OCI-LY1 (cell line): ENCODE measurements at regions not wholly inside any gene's neighbourhood (a gene's known extent, or its start where the extent isn't known, plus 50 kb on each side); places are given as distances from the start of the nearest gene placed in this dataset.
A peak's percentile ranks its signal among the peaks of the same experiment; 100 is the strongest.

Experiments used
- H2AFZ ChIP-seq: fragments of 200-600 bp; sonication (generic), shearing (Covaris generic); 2 replicates; pipeline ENCODE4 v1.6.0; 2014; ENCODE audit warnings: antibody characterized with exemption, mild to moderate bottlenecking, low read length
- H3F3A ChIP-seq: fragments of 200-600 bp; sonication (generic), shearing (Covaris generic); 2 replicates; pipeline ENCODE4 v1.6.0; 2014; ENCODE audit warnings: mild to moderate bottlenecking, antibody characterized with exemption, low read length, moderate library complexity; ENCODE audit not compliant: insufficient read depth
- H3K27ac ChIP-seq: fragments of 200-600 bp; sonication (generic); 2 replicates; pipeline ENCODE4 v1.5.1; 2014; ENCODE audit warnings: low read length, mixed run types, mild to moderate bottlenecking, low read depth; ENCODE audit not compliant: poor library complexity, severe bottlenecking
- H3K27me3 ChIP-seq: fragments of 200-600 bp; sonication (generic); 2 replicates; pipeline ENCODE4 v1.6.0; 2014; ENCODE audit warnings: antibody characterized with exemption, mild to moderate bottlenecking, low read length, moderate library complexity; ENCODE audit not compliant: insufficient read depth
- H3K36me3 ChIP-seq: fragments of 200-600 bp; sonication (generic); 2 replicates; pipeline ENCODE4 v1.6.1; 2014; ENCODE audit warnings: mild to moderate bottlenecking, antibody characterized with exemption, low read length, moderate library complexity, mixed read lengths; ENCODE audit not compliant: insufficient read depth
- H3K4me1 ChIP-seq: fragments of 200-600 bp; sonication (generic); 2 replicates; pipeline ENCODE4 v1.5.1; 2014; ENCODE audit warnings: mild to moderate bottlenecking, low read length, moderate library complexity; ENCODE audit not compliant: insufficient read depth, severe bottlenecking
- H3K4me2 ChIP-seq: fragments of 200-600 bp; sonication (generic), shearing (Covaris generic); 2 replicates; pipeline ENCODE4 v1.6.1; 2014; ENCODE audit warnings: low read length
- H3K4me3 ChIP-seq: fragments of 200-600 bp; sonication (generic); 2 replicates; pipeline ENCODE4 v1.5.1; 2014; ENCODE audit warnings: low read length, low read depth, mild to moderate bottlenecking, mixed read lengths; ENCODE audit not compliant: poor library complexity, severe bottlenecking
- H3K79me2 ChIP-seq: fragments of 200-600 bp; shearing (Covaris generic); 2 replicates; pipeline ENCODE4 v1.6.1; 2016; ENCODE audit warnings: mixed run types, low read length, mixed read lengths; ENCODE audit not compliant: insufficient read depth
- H3K9ac ChIP-seq: fragments of 200-600 bp; sonication (generic), shearing (Covaris generic); 2 replicates; pipeline ENCODE4 v1.6.1; 2014; ENCODE audit warnings: mild to moderate bottlenecking, low read length, mixed read lengths
- H3K9me2 ChIP-seq: fragments of 200-600 bp; sonication (generic), shearing (Covaris generic); 2 replicates; pipeline ENCODE4 v1.6.1; 2014; ENCODE audit warnings: low read depth, mild to moderate bottlenecking, low read length, mixed read lengths
- H3K9me3 ChIP-seq: fragments of 200-600 bp; shearing (Covaris generic); 2 replicates; pipeline ENCODE4 v1.6.1; 2014; ENCODE audit warnings: low read length, mixed read lengths
- H4K20me1 ChIP-seq: fragments of 200-600 bp; sonication (generic), shearing (Covaris generic); 2 replicates; pipeline ENCODE4 v1.6.0; 2016; ENCODE audit warnings: mild to moderate bottlenecking, low read length; ENCODE audit not compliant: insufficient read depth
- EZH2 ChIP-seq: fragments of 200-600 bp; sonication (generic), shearing (Covaris generic); IDR thresholded peaks from 2 replicates; pipeline ENCODE4 v1.8.0; 2017; ENCODE audit warnings: borderline replicate concordance, mixed run types, mild to moderate bottlenecking, antibody characterized with exemption, low read length, moderate library complexity, mixed read lengths
- TF ChIP-seq, protein P1 (sequence below): fragments of 200-600 bp; sonication (generic), shearing (Covaris generic); IDR thresholded peaks from 2 replicates; pipeline ENCODE4 v1.5.1; 2017; ENCODE audit warnings: mild to moderate bottlenecking, antibody characterized with exemption, low read length, moderate library complexity, mixed read lengths

DNA sequence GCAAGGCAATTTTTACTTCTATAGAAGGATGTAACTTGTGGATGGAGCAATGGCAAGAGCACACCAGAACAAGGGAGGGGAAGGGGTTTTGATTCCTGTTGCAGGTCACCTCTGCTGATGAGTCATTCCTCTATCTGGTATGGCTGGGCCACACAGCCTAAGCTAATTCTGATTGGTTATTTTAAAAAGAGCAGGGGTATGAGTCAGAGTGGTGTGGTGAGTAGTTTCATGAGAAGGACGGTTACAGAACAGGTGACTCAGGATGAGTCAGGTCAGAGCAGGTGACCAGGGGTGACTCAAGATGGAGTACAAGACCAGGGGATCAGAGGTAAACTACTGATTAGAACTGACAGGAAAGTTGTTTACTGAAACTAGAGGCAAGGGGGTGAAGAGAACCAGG lies 231.9 kb upstream of the USP9Y start:
- Histone ChIP-seq H3K9me3 (no peaks in the 10 kb centered on the region), H3K9ac (no peak overlapping the region), H3K27ac (no peak overlapping the region), H3K27me3 (no peaks in the 10 kb centered on the region), H3K79me2 (no peaks in the 10 kb centered on the region), H3K4me1 (no peaks in the 10 kb centered on the region), H3F3A (no peaks in the 10 kb centered on the region), H2AFZ (no peak overlapping the region), H3K4me3 (no peak overlapping the region), H3K36me3 (no peaks in the 10 kb centered on the region), H3K9me2 (no peaks in the 10 kb centered on the region), H3K4me2 (no peak overlapping the region), H4K20me1 (no peaks in the 10 kb centered on the region)
- TF ChIP-seq, protein P1, sequence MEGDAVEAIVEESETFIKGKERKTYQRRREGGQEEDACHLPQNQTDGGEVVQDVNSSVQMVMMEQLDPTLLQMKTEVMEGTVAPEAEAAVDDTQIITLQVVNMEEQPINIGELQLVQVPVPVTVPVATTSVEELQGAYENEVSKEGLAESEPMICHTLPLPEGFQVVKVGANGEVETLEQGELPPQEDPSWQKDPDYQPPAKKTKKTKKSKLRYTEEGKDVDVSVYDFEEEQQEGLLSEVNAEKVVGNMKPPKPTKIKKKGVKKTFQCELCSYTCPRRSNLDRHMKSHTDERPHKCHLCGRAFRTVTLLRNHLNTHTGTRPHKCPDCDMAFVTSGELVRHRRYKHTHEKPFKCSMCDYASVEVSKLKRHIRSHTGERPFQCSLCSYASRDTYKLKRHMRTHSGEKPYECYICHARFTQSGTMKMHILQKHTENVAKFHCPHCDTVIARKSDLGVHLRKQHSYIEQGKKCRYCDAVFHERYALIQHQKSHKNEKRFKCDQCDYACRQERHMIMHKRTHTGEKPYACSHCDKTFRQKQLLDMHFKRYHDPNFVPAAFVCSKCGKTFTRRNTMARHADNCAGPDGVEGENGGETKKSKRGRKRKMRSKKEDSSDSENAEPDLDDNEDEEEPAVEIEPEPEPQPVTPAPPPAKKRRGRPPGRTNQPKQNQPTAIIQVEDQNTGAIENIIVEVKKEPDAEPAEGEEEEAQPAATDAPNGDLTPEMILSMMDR = no peak
- TF ChIP-seq EZH2 = no peak

DNA sequence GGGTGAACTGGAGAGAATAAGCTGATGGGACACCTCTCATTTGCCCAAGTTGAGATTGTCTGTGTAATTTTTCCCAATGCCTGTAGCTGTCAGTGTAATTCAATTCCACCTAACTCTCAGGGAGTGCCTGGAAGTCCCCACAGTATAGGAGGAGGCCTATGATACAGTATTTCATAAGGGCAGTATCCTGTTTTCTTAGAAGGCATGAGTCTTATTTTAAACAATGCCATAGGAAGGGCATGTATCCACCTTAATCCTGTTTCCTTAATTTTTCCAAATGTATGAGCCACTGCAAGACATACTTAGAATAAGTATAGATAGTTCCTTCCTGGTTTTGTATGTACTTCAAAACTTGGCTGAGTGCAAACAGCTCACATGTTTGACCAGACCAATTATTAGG lies 226.6 kb upstream of the USP9Y start:
- H3K36me3 ChIP-seq = no peaks in the 10 kb centered on the region
- no peak overlapping the region for H2AFZ ChIP-seq
- H4K20me1 ChIP-seq = no peaks in the 10 kb centered on the region
- no peaks in the 10 kb centered on the region for H3K27me3 ChIP-seq
- H3K27ac ChIP-seq = no peak overlapping the region
- TF ChIP-seq, protein P1 = no peak
- no peak for TF ChIP-seq EZH2
- no peaks in the 10 kb centered on the region for H3K4me1 ChIP-seq
- no peak overlapping the region for H3K4me2 ChIP-seq
- no peak overlapping the region for H3K9ac ChIP-seq
- H3K79me2 ChIP-seq = no peaks in the 10 kb centered on the region
- H3K4me3 ChIP-seq = no peak overlapping the region
- H3F3A ChIP-seq = no peaks in the 10 kb centered on the region
- H3K9me2 ChIP-seq = no peaks in the 10 kb centered on the region
- H3K9me3 ChIP-seq = no peaks in the 10 kb centered on the region

DNA sequence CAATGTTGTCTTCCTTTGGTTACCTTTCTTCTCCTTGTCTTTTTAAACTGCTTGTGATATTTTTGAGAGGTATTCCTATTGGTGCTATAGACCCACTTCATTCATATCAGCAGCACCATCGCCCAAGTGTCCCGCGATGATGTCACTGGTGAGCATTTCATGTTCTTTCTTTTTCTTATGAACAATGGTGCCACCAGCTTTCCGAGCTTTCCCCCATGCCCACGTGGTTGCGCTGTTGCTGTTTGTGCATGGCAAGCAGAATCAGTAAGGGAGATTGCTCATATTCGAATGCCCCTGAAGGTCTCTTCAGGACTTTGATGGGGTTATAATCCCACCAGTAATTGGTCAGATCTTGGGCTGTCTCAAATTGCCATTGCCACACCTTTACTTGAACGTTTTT lies 221.6 kb upstream of the USP9Y start:
- Histone ChIP-seq H4K20me1 (no peaks in the 10 kb centered on the region), H3K36me3 (no peaks in the 10 kb centered on the region), H3K9me3 (no peaks in the 10 kb centered on the region), H3K4me3 (no peak overlapping the region), H3K79me2 (no peaks in the 10 kb centered on the region), H3K9me2 (no peaks in the 10 kb centered on the region), H3K9ac (no peak overlapping the region), H3K27me3 (no peaks in the 10 kb centered on the region), H3K4me1 (no peaks in the 10 kb centered on the region), H3K27ac (no peak overlapping the region), H2AFZ (no peak overlapping the region), H3F3A (no peaks in the 10 kb centered on the region), H3K4me2 (no peak overlapping the region)
- TF ChIP-seq, protein P1 = peak; percentile 22; the same call in 1 of the 2 replicates
- no peak for TF ChIP-seq EZH2
